ENCODE measurements at regions not wholly inside any gene's neighbourhood (a gene's known extent, or its start where the extent isn't known, plus 50 kb on each side); places are given as distances from the start of the nearest gene placed in this dataset.

DNA sequence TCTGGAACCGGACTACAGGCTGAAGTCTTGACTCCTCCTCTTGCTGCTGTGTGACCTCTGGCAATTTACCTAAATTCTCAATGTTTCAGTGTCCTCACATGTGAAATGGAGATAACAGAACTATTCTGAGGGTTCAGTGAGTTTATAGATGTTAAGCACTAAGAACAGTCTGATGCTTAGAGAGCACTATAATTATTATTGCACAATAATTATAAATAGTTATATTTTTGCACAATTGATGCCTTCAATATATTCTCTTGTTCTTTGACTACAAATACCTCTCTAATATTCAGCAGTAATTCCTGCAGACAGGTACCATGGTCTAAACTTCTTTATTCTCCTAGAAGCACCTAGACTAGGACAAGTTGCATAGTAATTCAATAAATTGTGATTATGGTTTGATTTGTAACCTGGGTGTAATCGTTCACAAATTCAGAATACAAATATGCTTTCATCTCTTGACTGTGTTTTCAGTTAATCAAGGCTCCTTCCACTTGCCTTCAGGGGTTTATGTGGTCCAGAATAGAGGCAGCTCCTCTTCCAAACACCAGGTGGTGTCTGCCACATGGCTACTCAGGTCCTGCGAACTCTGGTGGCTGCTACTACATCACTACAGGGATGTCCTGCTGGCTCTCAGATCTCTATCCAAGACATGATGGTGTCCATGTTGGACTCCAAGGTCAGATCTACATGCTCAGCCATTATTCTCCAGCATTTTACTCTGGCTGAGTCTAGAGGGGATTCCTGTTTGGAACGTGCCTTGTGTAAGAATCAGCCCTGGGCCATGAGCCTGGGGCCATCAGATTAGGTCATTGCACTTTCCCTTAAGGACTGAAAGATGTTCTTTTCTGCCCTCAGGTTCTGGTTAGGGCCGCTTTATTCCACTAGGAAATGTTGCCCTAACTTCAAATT, 103.4 kb downstream of the QRFPR start:
- FAIRE-seq: no peak

DNA sequence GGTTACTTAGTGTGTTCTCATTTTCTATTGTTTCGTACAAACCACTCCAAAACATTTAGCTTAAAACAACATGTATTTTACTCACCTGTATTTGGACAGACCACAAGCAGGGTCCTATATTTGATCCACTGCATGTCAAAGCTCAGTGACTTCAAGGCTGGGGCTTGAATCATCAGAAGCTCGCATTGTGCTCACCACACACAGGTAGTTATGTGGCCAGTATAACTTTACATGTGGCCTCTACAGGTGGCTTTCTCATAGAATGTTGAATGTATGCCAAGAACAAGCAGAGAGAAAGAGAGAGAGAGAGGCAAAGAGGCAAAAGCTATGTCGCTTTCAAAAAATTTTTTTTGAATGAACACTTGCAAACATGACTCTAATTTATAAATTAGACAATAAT, 107.6 kb downstream of the QRFPR start:
- FAIRE-seq: no peak
- no peak for DNase-seq (ENCODE audit: low spot score in 2 of 2)

More for the DNA sequence above, 103.4 kb downstream of the QRFPR start:
- no peak for DNase-seq (ENCODE audit: low spot score in 2 of 2)

- FAIRE-seq: no peak
- no peak for DNase-seq (ENCODE audit: low spot score in 2 of 2)
These were observed 108.3 kb downstream of the QRFPR start for GRCh38 chr4:121272526-121272925.

GRCh38 chr4:121270389-121270788, 106.3 kb upstream of the TNIP3 start:
- FAIRE-seq (no peak), DNase-seq (ENCODE audit: low spot score in 2 of 2) (no peak)

GRCh38 chr4:121269001-121269400, 104.9 kb upstream of the TNIP3 start:
- no peak for FAIRE-seq
- DNase-seq (ENCODE audit: low spot score in 2 of 2): no peak

DNA sequence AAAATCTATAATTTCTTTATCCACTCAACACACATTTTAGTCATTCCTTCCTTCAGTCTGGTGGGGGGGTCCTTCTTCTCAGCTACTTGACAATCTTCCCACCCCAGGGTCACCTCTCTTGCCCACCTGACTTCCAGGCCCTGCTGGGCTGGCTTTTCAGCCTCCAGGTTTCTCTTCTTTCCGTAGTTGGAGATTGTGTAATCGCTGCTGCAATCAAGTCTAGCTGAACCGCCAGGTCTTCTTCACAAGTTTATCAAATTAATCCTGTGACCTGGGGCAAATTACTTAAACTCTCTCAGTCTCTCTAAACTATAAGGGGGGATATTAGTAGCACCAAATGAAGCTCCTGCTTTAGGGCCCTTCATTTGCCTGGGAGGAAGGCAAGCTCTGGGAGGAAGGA, 102.9 kb upstream of the TNIP3 start:
- FAIRE-seq (no peak), DNase-seq (ENCODE audit: low spot score in 2 of 2) (no peak)

- no peak for FAIRE-seq
- no peak for DNase-seq (ENCODE audit: low spot score in 2 of 2)
These were observed 92.9 kb upstream of the TNIP3 start for GRCh38 chr4:121256887-121257466.

- DNase-seq (ENCODE audit: low spot score in 2 of 2) (peak in 1 of 2 donors; percentile 14), FAIRE-seq (no peak)
These were observed 92.0 kb upstream of the TNIP3 start for GRCh38 chr4:121255986-121256750.

- no peak for FAIRE-seq
- no peak for DNase-seq (ENCODE audit: low spot score in 2 of 2)
These were observed 89.8 kb upstream of the TNIP3 start for GRCh38 chr4:121253961-121254360.

DNA sequence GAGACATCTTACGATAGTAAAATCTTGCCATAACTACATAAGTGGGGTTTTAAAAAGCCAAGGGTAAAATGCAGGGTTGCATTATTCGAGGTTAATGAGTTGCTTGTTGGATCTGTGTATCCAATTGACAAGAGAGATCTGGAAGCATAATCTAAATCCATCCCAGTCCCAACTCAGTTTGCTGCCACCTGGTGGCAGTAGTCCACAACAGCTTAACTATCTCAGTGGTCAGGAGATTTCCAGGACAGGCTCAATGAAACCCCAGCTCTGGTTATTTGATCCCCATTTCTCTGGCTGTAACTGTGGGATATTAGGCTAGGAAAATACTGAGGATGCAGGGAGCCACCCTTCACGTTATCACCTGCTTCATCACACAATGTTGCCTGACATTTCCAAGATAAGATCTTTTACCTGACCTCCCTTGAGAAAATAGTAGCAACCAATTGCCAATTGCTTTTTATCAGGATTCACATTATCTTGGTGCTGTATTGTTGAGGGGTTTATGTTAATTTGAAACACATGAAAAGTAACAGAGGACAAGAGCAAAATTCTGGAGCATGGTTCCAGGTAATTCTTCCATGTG, 88.2 kb upstream of the TNIP3 start:
- no peak for FAIRE-seq

DNA sequence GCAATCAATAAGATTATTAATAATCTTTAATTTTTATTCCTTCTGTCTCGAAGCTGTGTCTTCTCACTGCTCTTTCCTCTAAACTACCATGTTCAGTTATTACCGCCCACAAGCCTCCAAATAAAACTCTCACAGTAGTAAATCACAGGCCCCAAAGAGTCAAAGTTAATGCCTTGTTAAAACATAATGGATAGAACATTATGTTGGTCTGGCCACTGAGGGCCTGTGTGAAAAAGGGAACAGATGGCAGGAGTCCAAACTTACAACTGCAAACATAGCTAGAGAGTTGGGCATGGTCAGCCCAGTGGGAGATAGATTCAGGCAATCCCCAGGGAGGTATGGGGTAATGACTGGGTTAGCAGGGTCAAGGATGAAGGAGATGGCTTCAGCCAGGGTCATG, 84.6 kb upstream of the TNIP3 start:
- no peak for DNase-seq (ENCODE audit: low spot score in 2 of 2)

More for the DNA sequence above, 88.2 kb upstream of the TNIP3 start:
- peak; percentile 30 to 57 for DNase-seq (ENCODE audit: low spot score in 2 of 2)

GRCh38 chr4:121246698-121247097, 82.6 kb upstream of the TNIP3 start:
- no peak for FAIRE-seq
- DNase-seq (ENCODE audit: low spot score in 2 of 2): no peak

More for the DNA sequence above, 84.6 kb upstream of the TNIP3 start:
- no peak for FAIRE-seq

DNA sequence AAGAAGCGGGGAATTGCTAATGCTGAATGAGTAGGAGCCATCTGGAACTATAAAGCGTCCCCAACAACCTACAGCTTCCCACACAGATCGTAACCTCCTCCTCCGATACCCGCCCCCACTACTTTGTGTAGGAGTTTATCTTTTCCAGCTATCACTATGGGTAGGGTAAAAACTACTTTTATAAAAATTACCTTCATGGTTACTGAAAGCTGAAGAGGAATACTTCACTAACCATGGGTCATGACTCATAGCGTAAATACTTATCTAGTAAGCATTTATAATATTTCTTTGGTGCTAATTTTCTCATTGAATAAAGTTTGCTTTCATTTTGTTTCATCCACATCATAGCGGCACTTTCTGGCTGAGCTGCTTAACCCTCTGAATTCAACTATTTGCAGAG, 79.4 kb upstream of the TNIP3 start:
- DNase-seq (ENCODE audit: low spot score in 2 of 2) (no peak), FAIRE-seq (no peak)

DNA sequence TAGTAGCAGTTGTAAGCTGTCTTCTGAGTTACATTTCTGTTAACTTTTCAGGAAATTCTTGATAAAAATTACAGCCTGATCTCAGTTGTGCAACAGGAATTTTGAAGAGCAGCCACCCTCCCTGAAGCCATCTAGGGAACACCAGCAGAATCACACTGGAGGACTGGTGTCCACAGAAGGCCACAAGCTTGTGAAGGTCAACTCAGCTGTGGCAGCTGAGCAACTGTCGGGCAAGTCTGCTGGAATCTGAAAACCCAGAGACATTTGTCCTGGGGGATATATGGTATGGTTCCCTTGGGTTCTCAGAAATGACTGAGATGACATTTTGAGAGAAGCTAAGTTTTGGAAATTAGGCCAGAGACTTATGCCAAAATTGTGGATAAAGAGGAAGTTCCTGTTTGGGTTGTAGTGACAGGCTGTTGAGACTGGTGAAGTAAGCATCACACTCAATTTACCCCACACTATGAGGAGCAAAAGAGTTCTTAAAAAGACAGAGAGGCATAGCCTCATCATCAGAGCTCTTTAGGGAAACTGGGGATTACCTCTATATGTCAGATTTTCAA, 78.1 kb upstream of the TNIP3 start:
- FAIRE-seq: no peak

GRCh38 chr4:121239951-121240350, 75.8 kb upstream of the TNIP3 start:
- DNase-seq (ENCODE audit: low spot score in 2 of 2): no peak

More for the DNA sequence above, 78.1 kb upstream of the TNIP3 start:
- DNase-seq (ENCODE audit: low spot score in 2 of 2): no peak

GRCh38 chr4:121238461-121238860, 74.3 kb upstream of the TNIP3 start:
- DNase-seq (ENCODE audit: low spot score in 2 of 2) (no peak), FAIRE-seq (no peak)

More at GRCh38 chr4:121239951-121240350, 75.8 kb upstream of the TNIP3 start:
- no peak for FAIRE-seq

GRCh38 chr4:121237069-121237399, 72.9 kb upstream of the TNIP3 start:
- DNase-seq (ENCODE audit: low spot score in 2 of 2): no peak
- no peak for FAIRE-seq

GRCh38 chr4:121236353-121237068, 72.4 kb upstream of the TNIP3 start:
- DNase-seq (ENCODE audit: low spot score in 2 of 2) (no peak), FAIRE-seq (no peak)

GRCh38 chr4:121233982-121234381, 69.9 kb upstream of the TNIP3 start:
- DNase-seq (ENCODE audit: low spot score in 2 of 2): no peak
- no peak for FAIRE-seq

GRCh38 chr4:121229993-121230392, 65.9 kb upstream of the TNIP3 start:
- DNase-seq (ENCODE audit: low spot score in 2 of 2) (no peak), FAIRE-seq (no peak)
